ENCODE measurements at regions not wholly inside any gene's neighbourhood (a gene's known extent, or its start where the extent isn't known, plus 50 kb on each side); places are given as distances from the start of the nearest gene placed in this dataset.

DNA sequence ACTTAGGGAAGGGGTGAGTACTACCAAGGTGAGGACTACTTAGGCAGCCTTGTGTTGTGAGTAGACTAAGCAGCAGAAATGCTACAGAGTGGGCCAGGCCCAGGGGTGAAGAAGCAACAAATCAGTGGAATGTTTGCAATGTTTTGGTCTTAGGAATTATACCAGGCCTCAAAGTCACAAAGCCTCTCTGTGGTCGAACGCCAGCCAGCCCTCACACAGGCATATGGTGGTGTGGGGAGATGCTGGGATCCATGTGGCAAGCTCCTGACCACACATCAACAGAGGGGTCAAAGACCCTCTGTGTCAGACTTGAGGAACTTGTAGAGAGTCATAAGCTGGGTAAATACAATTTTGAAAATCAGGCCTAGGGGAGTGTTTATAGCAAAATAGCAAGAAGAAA, 153.8 kb upstream of the KLF3 start:
- no peak overlapping the region for H3K27ac Mint-ChIP-seq
- H3K27me3 Mint-ChIP-seq (ENCODE audit: insufficient read depth) = no peaks in the 10 kb centered on the region
- H3K4me3 ChIP-seq (ENCODE audit: low read length) = no peak overlapping the region
- WGBS, 2 experiments (ENCODE audit: insufficient coverage in 1 of 2, insufficient read length in 1 of 2) = 98% methylated on average over 2 of the region's 2 CpGs; no CpG with 5 or more reads in 1 of the 2 experiments
- no peak overlapping the region for H3K9ac ChIP-seq (ENCODE audit: extremely low read depth, low read length, poor library complexity, severe bottlenecking)
- no peak overlapping the region for H3K27ac ChIP-seq (ENCODE audit: low read depth, low read length)
- TF ChIP-seq, protein P1, sequence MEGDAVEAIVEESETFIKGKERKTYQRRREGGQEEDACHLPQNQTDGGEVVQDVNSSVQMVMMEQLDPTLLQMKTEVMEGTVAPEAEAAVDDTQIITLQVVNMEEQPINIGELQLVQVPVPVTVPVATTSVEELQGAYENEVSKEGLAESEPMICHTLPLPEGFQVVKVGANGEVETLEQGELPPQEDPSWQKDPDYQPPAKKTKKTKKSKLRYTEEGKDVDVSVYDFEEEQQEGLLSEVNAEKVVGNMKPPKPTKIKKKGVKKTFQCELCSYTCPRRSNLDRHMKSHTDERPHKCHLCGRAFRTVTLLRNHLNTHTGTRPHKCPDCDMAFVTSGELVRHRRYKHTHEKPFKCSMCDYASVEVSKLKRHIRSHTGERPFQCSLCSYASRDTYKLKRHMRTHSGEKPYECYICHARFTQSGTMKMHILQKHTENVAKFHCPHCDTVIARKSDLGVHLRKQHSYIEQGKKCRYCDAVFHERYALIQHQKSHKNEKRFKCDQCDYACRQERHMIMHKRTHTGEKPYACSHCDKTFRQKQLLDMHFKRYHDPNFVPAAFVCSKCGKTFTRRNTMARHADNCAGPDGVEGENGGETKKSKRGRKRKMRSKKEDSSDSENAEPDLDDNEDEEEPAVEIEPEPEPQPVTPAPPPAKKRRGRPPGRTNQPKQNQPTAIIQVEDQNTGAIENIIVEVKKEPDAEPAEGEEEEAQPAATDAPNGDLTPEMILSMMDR (conservative IDR thresholded peaks at IDR 0.05) = no peak
- H3K9me3 ChIP-seq (ENCODE audit: control insufficient read depth, low read length) = no peaks in the 10 kb centered on the region
- no peaks in the 10 kb centered on the region for H3K36me3 ChIP-seq (ENCODE audit: control insufficient read depth, insufficient read depth, low read length)
- no peaks in the 10 kb centered on the region for H3K4me1 ChIP-seq (ENCODE audit: control insufficient read depth, insufficient read depth, low read length)
- no peaks in the 10 kb centered on the region for H3K27me3 ChIP-seq (ENCODE audit: control insufficient read depth, insufficient read depth, low read length, poor library complexity, severe bottlenecking)
- no peaks in the 10 kb centered on the region for H3K9me3 Mint-ChIP-seq
- H3K4me3 Mint-ChIP-seq = no peak overlapping the region
- DNase-seq = no peak
- H3K4me1 Mint-ChIP-seq = peaks cover 3% of the 10 kb centered on the region
- H3K36me3 Mint-ChIP-seq (ENCODE audit: low read depth) = no peaks in the 10 kb centered on the region

DNA sequence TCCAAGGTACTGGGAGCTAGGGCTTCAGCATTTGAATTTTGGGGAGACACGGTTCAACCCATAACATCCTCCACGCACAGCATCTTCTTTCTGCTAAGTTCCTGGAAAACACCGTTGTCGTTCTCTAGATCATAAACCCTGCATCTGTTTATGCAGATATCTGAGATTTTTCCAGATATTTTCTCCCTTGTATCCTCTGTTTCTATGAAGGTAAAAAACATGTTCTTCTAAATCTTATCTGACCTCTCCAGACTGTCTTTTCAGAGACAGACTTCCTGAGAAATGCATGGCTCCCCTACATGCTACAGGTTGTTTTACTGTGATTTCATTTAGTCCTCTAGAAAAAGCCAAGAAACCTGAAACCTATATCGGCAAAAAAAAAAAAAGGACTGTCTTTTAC, 152.3 kb upstream of the KLF3 start:
- no peaks in the 10 kb centered on the region for H3K4me1 ChIP-seq (ENCODE audit: control insufficient read depth, insufficient read depth, low read length)
- Mint-ChIP-seq H3K4me1 (peaks cover 3% of the 10 kb centered on the region), H3K27me3 (ENCODE audit: insufficient read depth) (no peaks in the 10 kb centered on the region), H3K27ac (no peak overlapping the region), H3K4me3 (no peak overlapping the region), H3K9me3 (no peaks in the 10 kb centered on the region), H3K36me3 (ENCODE audit: low read depth) (no peaks in the 10 kb centered on the region)
- no peak overlapping the region for H3K9ac ChIP-seq (ENCODE audit: extremely low read depth, low read length, poor library complexity, severe bottlenecking)
- no peak overlapping the region for H3K4me3 ChIP-seq (ENCODE audit: low read length)
- WGBS, 2 experiments (ENCODE audit: insufficient coverage in 1 of 2, insufficient read length in 1 of 2) = 86 to 92% methylated on average over 4 to 5 of the region's 5 CpGs
- no peaks in the 10 kb centered on the region for H3K36me3 ChIP-seq (ENCODE audit: control insufficient read depth, insufficient read depth, low read length)
- no peak for DNase-seq
- H3K27me3 ChIP-seq (ENCODE audit: control insufficient read depth, insufficient read depth, low read length, poor library complexity, severe bottlenecking) = no peaks in the 10 kb centered on the region
- H3K9me3 ChIP-seq (ENCODE audit: control insufficient read depth, low read length) = no peaks in the 10 kb centered on the region
- H3K27ac ChIP-seq (ENCODE audit: low read depth, low read length) = no peak overlapping the region
- TF ChIP-seq, protein P1 (conservative IDR thresholded peaks at IDR 0.05) = no peak

DNA sequence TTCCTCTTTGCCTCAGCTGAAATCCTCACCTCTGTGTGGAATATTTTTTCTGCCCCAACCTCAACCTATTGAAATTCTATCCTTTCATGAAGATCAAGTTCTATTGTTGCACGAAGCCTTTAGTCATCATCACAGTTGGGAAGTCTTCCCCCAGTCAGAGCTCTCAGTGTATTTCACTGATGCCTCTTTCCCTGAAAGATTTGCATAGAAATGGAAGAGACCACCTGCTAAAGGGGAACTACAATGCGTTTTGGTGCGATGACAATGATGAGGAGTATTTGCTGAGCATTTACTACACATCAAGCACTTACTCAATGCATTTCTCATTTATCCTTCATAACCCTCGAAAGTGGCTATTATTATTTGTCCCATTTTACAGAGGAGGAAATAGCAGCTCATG, 151.2 kb upstream of the KLF3 start:
- Histone ChIP-seq H3K27ac (ENCODE audit: low read depth, low read length) (no peak overlapping the region), H3K4me1 (ENCODE audit: control insufficient read depth, insufficient read depth, low read length) (no peaks in the 10 kb centered on the region), H3K36me3 (ENCODE audit: control insufficient read depth, insufficient read depth, low read length) (no peaks in the 10 kb centered on the region), H3K27me3 (ENCODE audit: control insufficient read depth, insufficient read depth, low read length, poor library complexity, severe bottlenecking) (no peaks in the 10 kb centered on the region), H3K9ac (ENCODE audit: extremely low read depth, low read length, poor library complexity, severe bottlenecking) (no peak overlapping the region), H3K4me3 (ENCODE audit: low read length) (no peak overlapping the region), H3K9me3 (ENCODE audit: control insufficient read depth, low read length) (no peaks in the 10 kb centered on the region)
- no peak overlapping the region for H3K4me3 Mint-ChIP-seq
- no peak for DNase-seq
- no peaks in the 10 kb centered on the region for H3K27me3 Mint-ChIP-seq (ENCODE audit: insufficient read depth)
- H3K9me3 Mint-ChIP-seq = no peaks in the 10 kb centered on the region
- no peaks in the 10 kb centered on the region for H3K36me3 Mint-ChIP-seq (ENCODE audit: low read depth)
- 36 to 40% methylated on average over 3 to 4 of the region's 4 CpGs for whole genome bisulfite sequencing, 2 experiments (ENCODE audit: insufficient coverage in 1 of 2, insufficient read length in 1 of 2)
- peaks cover 3% of the 10 kb centered on the region for H3K4me1 Mint-ChIP-seq
- TF ChIP-seq, protein P1 (conservative IDR thresholded peaks at IDR 0.05) = no peak
- H3K27ac Mint-ChIP-seq = no peak overlapping the region

All from endodermal cell (in vitro differentiated cells).